HEK293T (cell line): ENCODE measurements at regions not wholly inside any gene's neighbourhood (a gene's known extent, or its start where the extent isn't known, plus 50 kb on each side); places are given as distances from the start of the nearest gene placed in this dataset.

Experiments
- BHLHE40 ChIP-seq: fragments of 450-650 bp; IDR thresholded peaks from 2 replicates; pipeline ENCODE4 v1.6.1; 2016; ENCODE audit warnings: mild to moderate bottlenecking, moderate library complexity, borderline replicate concordance
- CTBP1 ChIP-seq: fragments of 450-650 bp; IDR thresholded peaks from 2 replicates; pipeline ENCODE4 v1.6.1; 2016; ENCODE audit warnings: borderline replicate concordance
- ELF4 ChIP-seq: fragments of 450-650 bp; IDR thresholded peaks from 2 replicates; pipeline ENCODE4 v1.6.1; 2017; ENCODE audit warnings: antibody characterized with exemption
- FOXK2 ChIP-seq: fragments of 450-650 bp; IDR thresholded peaks from 2 replicates; pipeline ENCODE4 v1.6.1; 2016; ENCODE audit warnings: mild to moderate bottlenecking
- FOXM1 ChIP-seq: fragments of 450-650 bp; IDR thresholded peaks from 2 replicates; pipeline ENCODE4 v1.6.1; 2017; ENCODE audit warnings: mild to moderate bottlenecking, borderline replicate concordance
- HDGF ChIP-seq: fragments of 450-650 bp; IDR thresholded peaks from 2 replicates; pipeline ENCODE4 v1.6.1; 2017; ENCODE audit warnings: antibody characterized with exemption, borderline replicate concordance
- PKNOX1 ChIP-seq: fragments of 450-650 bp; IDR thresholded peaks from 2 replicates; pipeline ENCODE4 v1.6.1; 2016
- SUZ12 ChIP-seq: fragments of 450-650 bp; IDR thresholded peaks from 2 replicates; pipeline ENCODE4 v1.6.1; 2016; ENCODE audit warnings: mild to moderate bottlenecking
- TARDBP ChIP-seq: fragments of 450-650 bp; IDR thresholded peaks from 2 replicates; pipeline ENCODE4 v1.6.1; 2016
- ZNF384 ChIP-seq: fragments of 450-650 bp; IDR thresholded peaks from 2 replicates; pipeline ENCODE4 v1.6.1; 2016

GRCh38 chr1:88488237-88488636 lies 195.8 kb upstream of the PKN2 start:
- TF ChIP-seq ELF4 (no peak), CTBP1 (no peak), HDGF (no peak), FOXM1 (no peak), SUZ12 (no peak), FOXK2 (no peak), ZNF384 (no peak), PKNOX1 (no peak), TARDBP (no peak), BHLHE40 (no peak)
